DOHH2 (cell line): ENCODE measurements at regions not wholly inside any gene's neighbourhood (a gene's known extent, or its start where the extent isn't known, plus 50 kb on each side); places are given as distances from the start of the nearest gene placed in this dataset.

Source experiments
- CTCF ChIP-seq: fragments of 200-600 bp; sonication (generic); IDR thresholded peaks from one replicate; pipeline ENCODE4 v1.5.1; 2014; ENCODE audit warnings: antibody characterized with exemption, mild to moderate bottlenecking, low read depth, low read length; ENCODE audit not compliant: poor library complexity, severe bottlenecking
- EZH2phosphoT487 ChIP-seq: fragments of 200-600 bp; sonication (generic); IDR thresholded peaks from 2 replicates; pipeline ENCODE4 v1.6.1; 2017; ENCODE audit warnings: borderline replicate concordance, mild to moderate bottlenecking, antibody characterized with exemption, low read length, moderate library complexity, mixed read lengths

GRCh38 chrX:20498851-20499635 is 232.3 kb upstream of the RPS6KA3 start:
- no peak for TF ChIP-seq CTCF
- TF ChIP-seq EZH2phosphoT487, result no peak
